Prostate gland (tissue), 2 donors: ENCODE measurements at regions not wholly inside any gene's neighbourhood (a gene's known extent, or its start where the extent isn't known, plus 50 kb on each side); places are given as distances from the start of the nearest gene placed in this dataset.

Experiments used
- POLR2A ChIP-seq: fragments of 450-650 bp; IDR thresholded peaks from one replicate; pipeline ENCODE4 v1.6.1; 2016; ENCODE audit warnings: antibody characterized with exemption, mild to moderate bottlenecking
- TF ChIP-seq, protein P1 (sequence below), 4 experiments: fragments of 200-600 bp in 2 of 4; fragments of 450-650 bp in 2 of 4; sonication (generic) in 2 of 4; IDR thresholded peaks; 1 replicate in 3 of 4; 2 replicates in 1 of 4; pipeline ENCODE4 v1.5.1; 2016 to 2019; ENCODE audit warnings: antibody characterized with exemption in 4 of 4, mild to moderate bottlenecking in 2 of 4, moderate library complexity in 2 of 4

- TF ChIP-seq, protein P1, sequence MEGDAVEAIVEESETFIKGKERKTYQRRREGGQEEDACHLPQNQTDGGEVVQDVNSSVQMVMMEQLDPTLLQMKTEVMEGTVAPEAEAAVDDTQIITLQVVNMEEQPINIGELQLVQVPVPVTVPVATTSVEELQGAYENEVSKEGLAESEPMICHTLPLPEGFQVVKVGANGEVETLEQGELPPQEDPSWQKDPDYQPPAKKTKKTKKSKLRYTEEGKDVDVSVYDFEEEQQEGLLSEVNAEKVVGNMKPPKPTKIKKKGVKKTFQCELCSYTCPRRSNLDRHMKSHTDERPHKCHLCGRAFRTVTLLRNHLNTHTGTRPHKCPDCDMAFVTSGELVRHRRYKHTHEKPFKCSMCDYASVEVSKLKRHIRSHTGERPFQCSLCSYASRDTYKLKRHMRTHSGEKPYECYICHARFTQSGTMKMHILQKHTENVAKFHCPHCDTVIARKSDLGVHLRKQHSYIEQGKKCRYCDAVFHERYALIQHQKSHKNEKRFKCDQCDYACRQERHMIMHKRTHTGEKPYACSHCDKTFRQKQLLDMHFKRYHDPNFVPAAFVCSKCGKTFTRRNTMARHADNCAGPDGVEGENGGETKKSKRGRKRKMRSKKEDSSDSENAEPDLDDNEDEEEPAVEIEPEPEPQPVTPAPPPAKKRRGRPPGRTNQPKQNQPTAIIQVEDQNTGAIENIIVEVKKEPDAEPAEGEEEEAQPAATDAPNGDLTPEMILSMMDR (IDR thresholded peaks at IDR 0.05): no peak
- no peak for TF ChIP-seq POLR2A
Observed at GRCh38 chr14:48876806-48877340, 709.3 kb downstream of the RPS29 start.
